Activated B cell treated with CpG ODN at 0.5 μM for 24 hours (primary cell): ENCODE measurements at regions not wholly inside any gene's neighbourhood (a gene's known extent, or its start where the extent isn't known, plus 50 kb on each side); places are given as distances from the start of the nearest gene placed in this dataset.

ENCODE experiments used
- ATAC-seq: fragments of 200-7000 bp; cut with Tn5 transposase; one replicate; pipeline ENCODE4 v1.10.0; 2021; ENCODE audit warnings: low read depth, mild to moderate bottlenecking, moderate library complexity
- CTCF ChIA-PET: fragments of 350-600 bp; sonication (Branson Sonifier 250); formaldehyde crosslinking; loops from one replicate; lab custom pipeline; 2021; ENCODE audit warnings: antibody characterized with exemption; lab: Charles Lee
- POLR2A ChIA-PET: fragments of 350-600 bp; sonication (Branson Sonifier 250); formaldehyde crosslinking; loops from one replicate; lab custom pipeline; 2021; ENCODE audit warnings: antibody characterized with exemption; lab: Charles Lee
- DNase-seq: peaks from one replicate; pipeline ENCODE4 v3.0.0; 2022
- H3K27ac Mint-ChIP-seq: one replicate; pipeline ENCODE4 v1.8.0; 2020; ENCODE audit warnings: mixed read lengths
- H3K27me3 Mint-ChIP-seq: one replicate; pipeline ENCODE4 v1.8.0; 2021; ENCODE audit warnings: mixed read lengths
- H3K36me3 Mint-ChIP-seq: one replicate; pipeline ENCODE4 v1.8.0; 2021; ENCODE audit warnings: low read depth, mixed read lengths
- H3K4me1 Mint-ChIP-seq: one replicate; pipeline ENCODE4 v1.8.0; 2021; ENCODE audit warnings: mixed read lengths
- H3K4me3 Mint-ChIP-seq: one replicate; pipeline ENCODE4 v1.8.0; 2020; ENCODE audit warnings: mild to moderate bottlenecking, mixed read lengths
- H3K9me3 Mint-ChIP-seq: one replicate; pipeline ENCODE4 v1.8.0; 2020; ENCODE audit warnings: mixed read lengths
- intact Hi-C: fragments of 100-400 bp; cut with micrococcal nuclease; formaldehyde crosslinking; loops from one replicate; pipeline ENCODE4 v1.15.1; 2024
- TF ChIP-seq, protein P1 (sequence below): fragments of 200-600 bp; IDR thresholded peaks from one replicate; pipeline ENCODE4 v1.8.0; 2022; ENCODE audit warnings: antibody characterized with exemption, mild to moderate bottlenecking

DNA sequence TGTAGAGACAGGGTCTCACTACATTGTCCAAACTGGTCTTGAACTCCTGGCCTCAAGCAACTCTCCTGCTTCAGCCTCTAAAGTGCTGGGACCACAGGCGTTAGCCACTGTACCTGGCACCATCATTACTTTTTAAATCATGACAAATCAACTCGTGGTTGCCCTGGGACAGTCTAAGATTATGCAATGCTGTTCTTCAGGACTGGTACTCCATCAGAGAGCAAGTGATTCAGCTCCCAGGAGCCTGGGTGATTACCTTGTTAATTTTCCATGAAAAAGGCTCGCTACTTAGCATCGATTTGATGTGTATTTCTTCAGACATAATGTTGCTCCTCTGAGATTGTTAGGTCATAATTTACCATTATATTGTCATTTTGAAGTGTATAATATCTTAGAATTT lies 158.9 kb upstream of the STEAP4 start:
- H3K27ac Mint-ChIP-seq = no peak overlapping the region
- H3K9me3 Mint-ChIP-seq = no peaks in the 10 kb centered on the region
- TF ChIP-seq, protein P1, sequence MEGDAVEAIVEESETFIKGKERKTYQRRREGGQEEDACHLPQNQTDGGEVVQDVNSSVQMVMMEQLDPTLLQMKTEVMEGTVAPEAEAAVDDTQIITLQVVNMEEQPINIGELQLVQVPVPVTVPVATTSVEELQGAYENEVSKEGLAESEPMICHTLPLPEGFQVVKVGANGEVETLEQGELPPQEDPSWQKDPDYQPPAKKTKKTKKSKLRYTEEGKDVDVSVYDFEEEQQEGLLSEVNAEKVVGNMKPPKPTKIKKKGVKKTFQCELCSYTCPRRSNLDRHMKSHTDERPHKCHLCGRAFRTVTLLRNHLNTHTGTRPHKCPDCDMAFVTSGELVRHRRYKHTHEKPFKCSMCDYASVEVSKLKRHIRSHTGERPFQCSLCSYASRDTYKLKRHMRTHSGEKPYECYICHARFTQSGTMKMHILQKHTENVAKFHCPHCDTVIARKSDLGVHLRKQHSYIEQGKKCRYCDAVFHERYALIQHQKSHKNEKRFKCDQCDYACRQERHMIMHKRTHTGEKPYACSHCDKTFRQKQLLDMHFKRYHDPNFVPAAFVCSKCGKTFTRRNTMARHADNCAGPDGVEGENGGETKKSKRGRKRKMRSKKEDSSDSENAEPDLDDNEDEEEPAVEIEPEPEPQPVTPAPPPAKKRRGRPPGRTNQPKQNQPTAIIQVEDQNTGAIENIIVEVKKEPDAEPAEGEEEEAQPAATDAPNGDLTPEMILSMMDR = no peak
- intact Hi-C loops = no loop called here
- ATAC-seq (no peak), DNase-seq (no peak)
- no peaks in the 10 kb centered on the region for H3K27me3 Mint-ChIP-seq
- CTCF ChIA-PET = no interaction called here
- no peaks in the 10 kb centered on the region for H3K36me3 Mint-ChIP-seq
- POLR2A ChIA-PET = no interaction called here
- no peaks in the 10 kb centered on the region for H3K4me1 Mint-ChIP-seq
- H3K4me3 Mint-ChIP-seq = no peak overlapping the region

DNA sequence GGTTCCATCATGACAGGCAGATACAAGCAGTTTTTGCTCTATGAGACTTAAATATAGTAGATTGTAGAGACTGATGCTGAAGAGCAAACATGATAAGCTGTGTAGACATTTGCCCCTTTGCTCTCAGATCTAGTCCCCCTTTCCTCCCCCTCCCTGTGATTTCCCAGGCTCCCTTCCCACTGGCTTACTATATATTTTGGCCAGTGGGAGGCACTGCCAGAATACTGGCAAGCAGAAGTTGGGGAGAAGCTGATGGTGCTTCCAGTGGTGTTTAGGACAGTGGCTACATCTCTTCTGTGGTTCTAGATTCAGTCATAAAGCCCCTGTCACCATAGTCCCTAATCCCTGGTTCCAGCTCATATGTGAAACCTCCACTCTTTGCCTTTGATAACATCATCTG lies 156.1 kb upstream of the STEAP4 start:
- DNase-seq (no peak), ATAC-seq (no peak)
- Mint-ChIP-seq H3K36me3 (no peaks in the 10 kb centered on the region), H3K4me3 (no peak overlapping the region), H3K9me3 (no peaks in the 10 kb centered on the region), H3K4me1 (no peaks in the 10 kb centered on the region), H3K27me3 (no peaks in the 10 kb centered on the region), H3K27ac (no peak overlapping the region)
- POLR2A ChIA-PET = no interaction called here
- TF ChIP-seq, protein P1 = no peak
- CTCF ChIA-PET = no interaction called here
- intact Hi-C loops = no loop called here

DNA sequence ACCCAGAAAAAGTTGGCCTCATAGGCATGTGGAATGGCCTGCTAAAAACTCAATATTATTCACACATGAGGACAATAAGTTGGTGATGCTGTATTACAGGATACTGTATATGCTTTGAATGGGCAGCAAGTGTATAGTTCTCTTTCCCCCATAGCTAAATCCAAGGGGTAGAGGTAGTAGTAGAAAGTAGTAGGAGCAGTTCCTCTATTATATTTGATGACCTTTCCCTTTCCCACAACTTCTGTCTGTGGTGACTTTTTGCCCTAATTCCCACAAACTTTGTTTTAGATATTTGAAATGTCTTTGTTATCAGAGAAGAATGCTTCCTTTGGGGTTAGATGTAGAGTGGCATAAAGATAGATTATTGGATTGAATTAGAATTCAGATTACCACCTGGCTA lies 154.0 kb upstream of the STEAP4 start:
- Mint-ChIP-seq H3K27me3 (no peaks in the 10 kb centered on the region), H3K4me1 (no peaks in the 10 kb centered on the region), H3K9me3 (no peaks in the 10 kb centered on the region), H3K4me3 (no peak overlapping the region), H3K27ac (no peak overlapping the region), H3K36me3 (no peaks in the 10 kb centered on the region)
- TF ChIP-seq, protein P1 = no peak
- no peak for DNase-seq
- POLR2A ChIA-PET = no interaction called here
- intact Hi-C loops = no loop called here
- ATAC-seq = no peak
- CTCF ChIA-PET = no interaction called here

DNA sequence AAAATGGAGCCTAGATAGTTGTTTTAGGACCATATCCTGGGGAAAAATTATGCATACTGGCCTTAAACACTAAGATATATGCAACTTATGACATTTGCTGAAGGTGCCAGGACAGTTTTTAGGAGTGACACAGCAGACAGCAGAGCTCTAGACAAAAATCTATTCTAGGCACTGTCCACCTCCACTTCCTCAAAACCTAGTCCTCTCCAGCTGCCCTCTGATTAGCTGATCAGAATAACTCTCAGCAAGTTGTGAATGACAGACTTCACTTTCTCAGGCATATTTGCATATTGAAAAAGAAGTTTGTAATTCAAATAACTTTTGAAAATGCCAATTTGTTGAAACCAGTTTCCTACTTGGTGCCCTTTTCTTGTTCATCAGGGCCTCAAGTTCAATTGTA lies 152.3 kb upstream of the STEAP4 start:
- Mint-ChIP-seq H3K27ac (no peak overlapping the region), H3K36me3 (no peaks in the 10 kb centered on the region), H3K4me1 (no peaks in the 10 kb centered on the region), H3K27me3 (no peaks in the 10 kb centered on the region), H3K4me3 (no peak overlapping the region), H3K9me3 (no peaks in the 10 kb centered on the region)
- ATAC-seq = no peak
- TF ChIP-seq, protein P1 = no peak
- POLR2A ChIA-PET = no interaction called here
- CTCF ChIA-PET = no interaction called here
- intact Hi-C loops = no loop called here
- DNase-seq = no peak

DNA sequence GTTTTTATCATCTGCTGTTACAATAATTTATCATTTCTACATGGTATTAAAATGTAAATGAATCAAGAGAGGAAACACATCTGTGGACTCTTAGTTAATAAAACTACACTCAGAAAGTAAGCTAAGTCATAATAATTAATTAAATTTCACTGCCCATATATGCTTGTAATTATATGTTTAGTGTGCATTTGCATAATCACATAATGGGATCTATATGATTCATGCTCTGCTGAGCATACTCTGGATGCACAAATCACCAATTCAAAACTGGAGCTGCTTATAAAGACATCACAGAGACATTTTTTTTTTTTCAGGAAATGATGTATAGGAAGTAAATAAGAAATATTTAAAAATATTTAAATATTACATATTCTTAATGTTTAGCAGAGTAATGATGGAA lies 151.6 kb upstream of the STEAP4 start:
- TF ChIP-seq, protein P1 = no peak
- H3K36me3 Mint-ChIP-seq = no peaks in the 10 kb centered on the region
- ATAC-seq = no peak
- CTCF ChIA-PET = no interaction called here
- no peaks in the 10 kb centered on the region for H3K4me1 Mint-ChIP-seq
- no peaks in the 10 kb centered on the region for H3K9me3 Mint-ChIP-seq
- no peak for DNase-seq
- intact Hi-C loops = no loop called here
- no peak overlapping the region for H3K27ac Mint-ChIP-seq
- no peaks in the 10 kb centered on the region for H3K27me3 Mint-ChIP-seq
- POLR2A ChIA-PET = no interaction called here
- no peak overlapping the region for H3K4me3 Mint-ChIP-seq
